IMR-90 (cell line): ENCODE measurements at regions not wholly inside any gene's neighbourhood (a gene's known extent, or its start where the extent isn't known, plus 50 kb on each side); places are given as distances from the start of the nearest gene placed in this dataset.

Experiments used
- ATAC-seq: fragments of 200-7000 bp; cut with Tn5 transposase; 2 replicates; pipeline ENCODE4 v1.9.1; 2020; ENCODE audit warnings: low read depth, mild to moderate bottlenecking, moderate library complexity
- BruUV-seq: library from RNA; stranded (reverse); fragments of 400-500 nt; replicated peaks from 2 replicates; lab custom pipeline; 2021; lab: Mats Ljungman, UMichigan
- CTCF ChIA-PET: fragments of 300-600 bp; formaldehyde crosslinking; extraction: SDS; loops from one replicate; lab custom pipeline; 2021; ENCODE audit warnings: antibody characterized with exemption; lab: Yijun Ruan, JAX
- POLR2A ChIA-PET: fragments of 300-600 bp; sonication (Branson Sonifier 250); formaldehyde crosslinking; loops from one replicate; lab custom pipeline; 2022; ENCODE audit warnings: antibody characterized with exemption; ENCODE audit not compliant: unreplicated experiment; lab: Charles Lee
- DNase-seq: peaks from one replicate; pipeline ENCODE4 v3.0.0; 2013
- H2AFZ ChIP-seq: replicated peaks from 2 replicates; pipeline ENCODE3; 2013; ENCODE audit warnings: low read length, mild to moderate bottlenecking; ENCODE audit not compliant: poor library complexity
- H2AK5ac ChIP-seq: 2 replicates; pipeline ENCODE4 v1.6.1; 2013; ENCODE audit warnings: low read depth, low read length, inconsistent platforms
- H2AK9ac ChIP-seq: replicated peaks from 2 replicates; pipeline ENCODE3; 2013; ENCODE audit warnings: mild to moderate bottlenecking, low read depth, low read length, moderate library complexity; ENCODE audit not compliant: poor library complexity
- H2BK120ac ChIP-seq: 2 replicates; pipeline ENCODE4 v1.6.1; 2013; ENCODE audit warnings: low read depth, low read length, inconsistent platforms
- H2BK15ac ChIP-seq: 3 replicates; pipeline ENCODE4 v1.6.1; 2013; ENCODE audit warnings: low read depth, low read length, inconsistent platforms
- H2BK20ac ChIP-seq: 2 replicates; pipeline ENCODE4 v1.6.1; 2013; ENCODE audit warnings: low read depth, mild to moderate bottlenecking, inconsistent platforms, low read length, moderate library complexity
- H2BK5ac ChIP-seq: 2 replicates; pipeline ENCODE4 v1.6.1; 2013; ENCODE audit warnings: mild to moderate bottlenecking, low read depth, low read length, inconsistent platforms; ENCODE audit not compliant: poor library complexity, severe bottlenecking
- H3K14ac ChIP-seq: replicated peaks from 2 replicates; pipeline ENCODE4 v1.6.1; 2013; ENCODE audit warnings: low read depth, low read length, inconsistent platforms
- H3K18ac ChIP-seq: 2 replicates; pipeline ENCODE4 v1.6.1; 2013; ENCODE audit warnings: low read depth, low read length, control low read depth
- H3K23ac ChIP-seq: 2 replicates; pipeline ENCODE4 v1.6.1; 2013; ENCODE audit warnings: low read depth, low read length, inconsistent platforms
- H3K27ac ChIP-seq: 2 replicates; pipeline ENCODE4 v1.5.1; 2013; ENCODE audit warnings: mild to moderate bottlenecking, control low read depth, low read length; ENCODE audit not compliant: insufficient read depth
- H3K27me3 ChIP-seq: 2 replicates; pipeline ENCODE4 v1.6.1; 2013; ENCODE audit warnings: low read length; ENCODE audit not compliant: control insufficient read depth, insufficient read depth
- H3K36me3 ChIP-seq: 2 replicates; pipeline ENCODE4 v1.6.1; 2013; ENCODE audit warnings: low read length, mixed read lengths; ENCODE audit not compliant: control insufficient read depth, insufficient read depth
- H3K4ac ChIP-seq: 2 replicates; pipeline ENCODE4 v1.6.1; 2013; ENCODE audit warnings: low read depth, low read length, inconsistent platforms
- H3K4me1 ChIP-seq: 2 replicates; pipeline ENCODE4 v1.6.1; 2013; ENCODE audit warnings: low read length, mixed read lengths; ENCODE audit not compliant: control insufficient read depth, insufficient read depth
- H3K4me2 ChIP-seq: 2 replicates; pipeline ENCODE4 v1.6.1; 2013; ENCODE audit warnings: low read depth, mild to moderate bottlenecking, control low read depth, low read length, moderate library complexity
- H3K4me3 ChIP-seq: 2 replicates; pipeline ENCODE4 v1.5.1; 2013; ENCODE audit warnings: low read depth, mild to moderate bottlenecking, control low read depth, low read length, moderate library complexity; ENCODE audit not compliant: insufficient read depth
- H3K56ac ChIP-seq: 2 replicates; pipeline ENCODE4 v1.6.1; 2013; ENCODE audit warnings: low read length, inconsistent platforms; ENCODE audit not compliant: insufficient read depth; ENCODE audit errors: extremely low read depth
- H3K79me1 ChIP-seq, 2 experiments: 2 replicates each; pipeline ENCODE4 v1.6.1; 2013; ENCODE audit warnings: low read length in 2 of 2, inconsistent platforms in 1 of 2, low read depth in 1 of 2
- H3K9ac ChIP-seq: 2 replicates; pipeline ENCODE4 v1.6.1; 2013; ENCODE audit warnings: low read depth, low read length, control low read depth
- H3K9me1 ChIP-seq: 2 replicates; pipeline ENCODE4 v1.6.1; 2013; ENCODE audit warnings: low read length, inconsistent platforms; ENCODE audit not compliant: insufficient read depth
- H3K9me3 ChIP-seq: 2 replicates; pipeline ENCODE4 v1.6.1; 2013; ENCODE audit warnings: low read length; ENCODE audit not compliant: control insufficient read depth, insufficient read depth
- H4K20me1 ChIP-seq: 2 replicates; pipeline ENCODE4 v1.6.1; 2013; ENCODE audit warnings: low read length, inconsistent platforms; ENCODE audit not compliant: insufficient read depth
- H4K5ac ChIP-seq: 2 replicates; pipeline ENCODE4 v1.6.1; 2013; ENCODE audit warnings: mild to moderate bottlenecking, low read depth, low read length, control low read depth
- H4K8ac ChIP-seq, 2 experiments: 2 replicates each; pipeline ENCODE4 v1.6.1; 2013; ENCODE audit warnings: low read depth in 2 of 2, low read length in 2 of 2, control low read depth in 1 of 2, inconsistent platforms in 1 of 2
- H4K91ac ChIP-seq: 2 replicates; pipeline ENCODE4 v1.6.1; 2013; ENCODE audit warnings: low read depth, low read length, inconsistent platforms; ENCODE audit not compliant: insufficient read depth
- BHLHE40 ChIP-seq: fragments of 150-350 bp; IDR thresholded peaks from 2 replicates; pipeline ENCODE4 v1.6.1; 2016; ENCODE audit warnings: mild to moderate bottlenecking, low read depth, low read length
- MXI1 ChIP-seq: IDR thresholded peaks from 2 replicates; pipeline ENCODE4 v1.6.1; 2012; ENCODE audit warnings: low read depth, mild to moderate bottlenecking, low read length, moderate library complexity, borderline replicate concordance
- NFE2L2 ChIP-seq: fragments of 150-350 bp; IDR thresholded peaks from 2 replicates; pipeline ENCODE4 v1.6.1; 2016; ENCODE audit warnings: low read depth, mild to moderate bottlenecking, low read length
- POLR2A ChIP-seq: IDR thresholded peaks from 2 replicates; pipeline ENCODE4 v1.6.1; 2012; ENCODE audit warnings: mild to moderate bottlenecking, low read depth, low read length
- RAD21 ChIP-seq: IDR thresholded peaks from 2 replicates; pipeline ENCODE4 v1.6.1; 2012; ENCODE audit warnings: low read length, improper control_type of control experiment
- WGBS, 2 experiments: methylation state at CpG; one replicate each; pipeline versions ENCODE4 v1.1.5 to v1.1.7; 2013; ENCODE audit warnings: missing lambda C conversion rate in 2 of 2; ENCODE audit not compliant: insufficient read length in 1 of 2; ENCODE audit errors: extremely low coverage in 2 of 2; 5-methylcytosine and 5-hydroxymethylcytosine counted together
- dilution Hi-C: fragments of 300-500 bp; cut with HindIII; formaldehyde crosslinking; loops from one replicate; pipeline ENCODE4 v1.14.3; 2018; ENCODE audit warnings: low sequenced_read_pairs; ENCODE audit not compliant: unreplicated experiment
- in situ Hi-C: fragments of 300-500 bp; cut with MboI; formaldehyde crosslinking; loops from 3 replicates; pipeline ENCODE4 v1.14.3; 2019; ENCODE audit warnings: low sequenced_read_pairs, inconsistent platforms, mixed read lengths
- intact Hi-C: fragments of 100-400 bp; cut with micrococcal nuclease; formaldehyde crosslinking; loops from 2 replicates; pipeline ENCODE4 v1.10.0; 2022
- TF ChIP-seq, protein P1 (sequence below): fragments of 150-350 bp; IDR thresholded peaks from 2 replicates; pipeline ENCODE4 v1.6.1; 2016; ENCODE audit warnings: low read depth, mild to moderate bottlenecking, low read length, moderate library complexity, borderline replicate concordance
- TF ChIP-seq, protein P2 (sequence below): fragments of 150-350 bp; IDR thresholded peaks from 2 replicates; pipeline ENCODE4 v1.6.1; 2017; ENCODE audit warnings: mild to moderate bottlenecking, antibody characterized with exemption, low read length, low read depth
- TF ChIP-seq, protein P3 (sequence below): conservative IDR thresholded peaks from 2 replicates; pipeline ENCODE4 v1.5.1; 2012; ENCODE audit warnings: mild to moderate bottlenecking, low read depth, low read length, improper control_type of control experiment

DNA sequence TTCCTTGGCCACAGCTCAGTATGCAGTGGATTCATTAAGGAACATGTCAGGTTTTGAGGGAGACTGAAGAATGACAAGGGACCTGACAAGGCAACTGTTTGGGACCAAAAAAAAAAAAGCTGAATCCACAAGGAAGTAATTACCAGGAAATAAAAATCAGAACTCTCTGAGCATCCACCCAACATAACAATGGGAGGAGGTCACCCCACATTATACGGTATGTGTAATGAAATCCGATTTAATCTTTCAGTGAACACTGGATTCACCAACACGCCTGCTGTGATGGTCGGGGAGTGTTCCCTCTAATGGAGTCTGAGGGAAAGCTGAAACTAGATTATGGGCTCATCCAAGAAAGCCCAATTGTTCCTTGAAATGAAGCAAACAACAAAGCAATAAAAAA lies 329.3 kb downstream of the ETAA1 start:
- Histone ChIP-seq H3K4ac (no peak overlapping the region), H2AK5ac (no peak overlapping the region), H3K56ac (no peak overlapping the region), H4K8ac (no peak overlapping the region), H2AFZ (no peak overlapping the region), H3K4me2 (no peak overlapping the region), H3K4me3 (no peak overlapping the region), H3K27me3 (peaks cover 2% of the 10 kb centered on the region; the same call in 1 of the 2 replicates), H3K27ac (no peak overlapping the region), H3K9ac (no peak overlapping the region), H2BK15ac (no peak overlapping the region), H3K9me1 (no peaks in the 10 kb centered on the region), H3K36me3 (no peaks in the 10 kb centered on the region), H2BK5ac (no peak overlapping the region), H3K9me3 (no peaks in the 10 kb centered on the region), H3K79me1 (no peaks in the 10 kb centered on the region), H2BK120ac (no peak overlapping the region), H2BK20ac (no peak overlapping the region), H3K4me1 (no peaks in the 10 kb centered on the region), H4K5ac (no peak overlapping the region), H3K18ac (no peak overlapping the region), H3K14ac (no peak overlapping the region), H2AK9ac (no peak overlapping the region), H4K91ac (no peak overlapping the region), H3K23ac (no peak overlapping the region), H4K20me1 (no peaks in the 10 kb centered on the region)
- POLR2A ChIA-PET = no interaction called here
- no TSS peak for BruUV-seq
- intact Hi-C loops = no loop called here
- dilution Hi-C loops = no loop called here
- DNase-seq (no peak), ATAC-seq (no peak)
- in situ Hi-C loops = no loop called here
- TF ChIP-seq POLR2A (no peak), RAD21 (no peak), NFE2L2 (no peak), BHLHE40 (no peak), MXI1 (no peak)
- TF ChIP-seq, protein P1, sequence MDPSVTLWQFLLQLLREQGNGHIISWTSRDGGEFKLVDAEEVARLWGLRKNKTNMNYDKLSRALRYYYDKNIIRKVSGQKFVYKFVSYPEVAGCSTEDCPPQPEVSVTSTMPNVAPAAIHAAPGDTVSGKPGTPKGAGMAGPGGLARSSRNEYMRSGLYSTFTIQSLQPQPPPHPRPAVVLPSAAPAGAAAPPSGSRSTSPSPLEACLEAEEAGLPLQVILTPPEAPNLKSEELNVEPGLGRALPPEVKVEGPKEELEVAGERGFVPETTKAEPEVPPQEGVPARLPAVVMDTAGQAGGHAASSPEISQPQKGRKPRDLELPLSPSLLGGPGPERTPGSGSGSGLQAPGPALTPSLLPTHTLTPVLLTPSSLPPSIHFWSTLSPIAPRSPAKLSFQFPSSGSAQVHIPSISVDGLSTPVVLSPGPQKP = no peak
- TF ChIP-seq, protein P2, sequence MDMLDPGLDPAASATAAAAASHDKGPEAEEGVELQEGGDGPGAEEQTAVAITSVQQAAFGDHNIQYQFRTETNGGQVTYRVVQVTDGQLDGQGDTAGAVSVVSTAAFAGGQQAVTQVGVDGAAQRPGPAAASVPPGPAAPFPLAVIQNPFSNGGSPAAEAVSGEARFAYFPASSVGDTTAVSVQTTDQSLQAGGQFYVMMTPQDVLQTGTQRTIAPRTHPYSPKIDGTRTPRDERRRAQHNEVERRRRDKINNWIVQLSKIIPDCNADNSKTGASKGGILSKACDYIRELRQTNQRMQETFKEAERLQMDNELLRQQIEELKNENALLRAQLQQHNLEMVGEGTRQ = no peak
- TF ChIP-seq, protein P3, sequence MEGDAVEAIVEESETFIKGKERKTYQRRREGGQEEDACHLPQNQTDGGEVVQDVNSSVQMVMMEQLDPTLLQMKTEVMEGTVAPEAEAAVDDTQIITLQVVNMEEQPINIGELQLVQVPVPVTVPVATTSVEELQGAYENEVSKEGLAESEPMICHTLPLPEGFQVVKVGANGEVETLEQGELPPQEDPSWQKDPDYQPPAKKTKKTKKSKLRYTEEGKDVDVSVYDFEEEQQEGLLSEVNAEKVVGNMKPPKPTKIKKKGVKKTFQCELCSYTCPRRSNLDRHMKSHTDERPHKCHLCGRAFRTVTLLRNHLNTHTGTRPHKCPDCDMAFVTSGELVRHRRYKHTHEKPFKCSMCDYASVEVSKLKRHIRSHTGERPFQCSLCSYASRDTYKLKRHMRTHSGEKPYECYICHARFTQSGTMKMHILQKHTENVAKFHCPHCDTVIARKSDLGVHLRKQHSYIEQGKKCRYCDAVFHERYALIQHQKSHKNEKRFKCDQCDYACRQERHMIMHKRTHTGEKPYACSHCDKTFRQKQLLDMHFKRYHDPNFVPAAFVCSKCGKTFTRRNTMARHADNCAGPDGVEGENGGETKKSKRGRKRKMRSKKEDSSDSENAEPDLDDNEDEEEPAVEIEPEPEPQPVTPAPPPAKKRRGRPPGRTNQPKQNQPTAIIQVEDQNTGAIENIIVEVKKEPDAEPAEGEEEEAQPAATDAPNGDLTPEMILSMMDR = no peak
- CTCF ChIA-PET = interaction anchor here (0.6 to 1.2 kb wide), 3 partner anchors 8 to 114 kb away, joined by 3 to 4 read pairs (median 3); no protein-coding TSS in a partner anchor
- no CpG with 5 or more reads among the region's 4 CpGs for WGBS, 2 experiments
